Left kidney (tissue), 1 donor: ENCODE measurements at regions not wholly inside any gene's neighbourhood (a gene's known extent, or its start where the extent isn't known, plus 50 kb on each side); places are given as distances from the start of the nearest gene placed in this dataset.
"Not testable (repeated sequence)": the region's sequence is repeated elsewhere in the genome, so short reads cannot be mapped to it uniquely, and the experiment has no call there.

ENCODE experiments used
- DNase-seq: peaks from one replicate; pipeline ENCODE4 v3.0.0-alpha.2; 2013

DNA sequence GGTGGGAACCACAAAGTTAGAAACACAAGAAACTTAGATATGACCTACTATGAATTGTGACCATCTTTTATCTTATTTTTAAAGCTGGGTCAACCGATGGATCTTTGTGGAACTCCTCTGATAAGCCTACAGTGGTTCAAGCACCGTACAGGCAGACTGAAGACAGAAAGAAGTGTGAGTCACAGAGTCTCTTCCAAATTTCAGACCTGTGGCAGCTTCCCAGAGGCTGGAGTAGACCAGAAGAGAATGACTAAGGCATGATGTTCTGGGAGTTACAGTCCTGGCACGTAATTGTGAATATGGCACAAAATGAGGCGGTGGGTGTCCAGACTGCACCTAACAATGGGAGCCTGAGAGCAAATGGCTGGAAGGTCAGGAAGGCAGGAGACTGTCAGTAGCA is 70.0 kb downstream of the LMO4 start:
- no peak for DNase-seq

DNA sequence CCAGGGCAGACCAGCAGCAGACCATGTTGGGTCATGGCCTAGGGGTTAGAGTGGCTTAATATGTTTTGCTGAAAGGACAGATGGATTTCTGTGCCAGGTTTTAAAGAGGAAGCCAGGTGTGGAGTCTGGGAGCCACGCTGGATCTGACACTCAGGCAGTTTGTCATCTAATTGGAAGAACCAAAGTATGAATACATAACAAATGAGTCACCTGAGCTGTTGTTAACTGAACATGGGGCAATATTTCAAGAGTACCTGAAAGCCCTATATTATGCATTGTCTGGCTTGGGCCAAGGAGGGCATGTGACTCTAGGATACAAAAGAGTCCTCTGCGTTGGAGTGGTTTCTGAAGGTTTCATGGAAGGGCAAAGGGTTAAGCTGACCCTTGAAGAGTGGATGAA is 70.6 kb downstream of the LMO4 start:
- no peak for DNase-seq

DNA sequence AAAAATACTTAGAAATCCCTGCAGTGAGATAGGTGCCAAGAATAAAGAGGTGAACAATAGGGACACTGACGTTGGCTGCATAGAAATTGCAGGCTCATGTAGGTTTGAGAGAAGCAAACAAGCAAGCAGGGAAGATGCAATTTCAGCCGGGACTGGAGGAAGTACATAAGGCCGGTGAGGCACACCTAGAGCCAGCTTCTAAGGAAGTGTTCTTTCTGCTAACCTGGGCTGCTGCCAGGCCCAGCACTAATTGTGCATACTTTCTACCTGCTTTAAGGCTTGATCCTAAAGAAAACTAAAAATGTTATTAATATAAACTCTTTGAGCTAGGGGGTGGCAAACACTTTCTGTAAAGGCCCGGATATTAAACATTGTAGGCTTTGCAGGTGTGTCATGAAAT is 71.0 kb downstream of the LMO4 start:
- DNase-seq: no peak

DNA sequence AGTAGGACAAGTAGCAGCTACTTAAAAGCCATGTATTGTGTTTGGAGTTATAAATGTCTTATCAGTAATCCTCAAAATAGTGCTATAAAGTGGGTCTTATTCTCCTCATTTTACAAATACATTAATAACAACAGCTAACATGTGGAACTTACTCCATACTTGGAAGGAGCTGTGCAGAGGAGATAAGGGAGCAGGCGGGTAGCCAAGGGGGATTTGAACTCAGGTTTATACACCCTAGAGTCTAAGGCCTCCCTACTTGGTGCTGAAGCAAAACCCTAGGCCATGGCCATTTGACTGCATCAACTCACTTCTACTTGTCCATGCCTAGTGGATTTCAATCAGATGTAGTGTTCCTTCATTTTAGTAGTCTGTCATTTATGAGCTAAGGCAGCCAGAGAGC is 72.1 kb downstream of the LMO4 start:
- no peak for DNase-seq

DNA sequence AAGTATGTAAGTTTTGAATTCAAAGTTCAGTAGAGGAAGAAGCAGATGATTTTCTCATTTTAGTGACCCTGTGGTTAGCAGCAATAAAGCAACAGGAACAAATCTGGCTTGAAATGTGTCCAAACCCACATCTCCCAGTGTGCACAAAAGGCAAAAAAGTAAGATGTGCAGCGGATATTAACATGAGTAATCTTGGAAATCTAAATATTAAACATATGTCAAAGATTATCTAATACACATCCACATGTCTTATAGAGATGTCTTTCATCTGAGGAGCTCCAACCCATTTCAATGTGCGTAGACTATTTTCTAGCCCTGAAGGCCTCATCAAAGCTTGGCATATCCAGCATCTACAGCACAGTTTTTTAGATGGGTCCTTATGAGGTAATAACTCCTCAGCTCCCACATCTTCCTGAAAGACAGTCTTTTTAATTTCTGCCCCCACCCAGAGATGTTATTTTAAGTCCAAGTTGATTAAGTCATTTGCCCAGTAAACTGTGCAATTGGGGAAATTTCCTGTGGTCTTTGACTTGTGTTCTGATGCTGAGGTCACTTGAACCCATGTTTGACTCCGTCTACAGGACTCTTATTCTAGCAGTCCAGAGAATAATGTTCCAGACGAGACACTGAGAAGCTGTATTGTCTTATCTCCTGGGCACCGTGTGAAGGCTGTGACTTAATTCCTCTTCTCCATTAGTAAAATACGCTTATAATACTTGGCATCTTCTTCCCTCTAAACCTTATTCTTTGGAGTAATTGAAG is 73.7 kb downstream of the LMO4 start:
- no peak for DNase-seq

DNA sequence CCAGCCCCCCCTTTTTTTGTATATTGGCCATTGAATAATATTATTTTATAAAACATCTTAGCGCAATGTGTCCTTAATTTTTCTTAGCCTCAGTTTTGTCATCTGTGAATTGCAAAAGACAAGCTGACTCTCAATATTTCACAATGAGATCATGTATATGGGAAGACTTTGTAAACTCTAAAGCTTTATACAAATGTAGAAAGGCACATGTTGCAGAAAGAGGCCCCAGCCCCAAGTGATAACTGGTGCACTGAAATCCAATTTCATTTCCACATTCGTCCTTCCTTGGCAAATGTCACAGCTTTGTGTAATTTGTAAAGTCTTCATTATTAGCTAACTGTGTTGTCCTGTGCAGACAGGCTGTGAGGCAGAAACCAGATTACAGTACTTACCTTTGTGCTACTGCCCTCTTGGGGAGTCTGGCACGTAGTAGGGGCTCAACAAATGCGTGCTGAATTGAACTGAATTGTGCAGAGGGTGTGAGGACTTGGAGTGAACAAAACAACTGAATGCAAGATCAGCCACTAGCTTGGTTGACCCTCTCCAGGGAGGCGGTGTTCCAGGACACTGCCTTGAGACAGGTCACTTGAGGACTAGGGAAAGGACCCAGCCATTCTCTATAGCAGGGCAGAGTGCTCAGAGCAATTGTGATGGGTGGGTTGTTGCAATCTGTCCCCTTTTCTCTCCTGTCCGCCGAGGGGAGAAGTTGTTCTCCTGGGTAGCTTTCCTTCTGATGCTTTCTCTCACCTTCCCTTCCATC is 74.6 kb downstream of the LMO4 start:
- no peak for DNase-seq

DNA sequence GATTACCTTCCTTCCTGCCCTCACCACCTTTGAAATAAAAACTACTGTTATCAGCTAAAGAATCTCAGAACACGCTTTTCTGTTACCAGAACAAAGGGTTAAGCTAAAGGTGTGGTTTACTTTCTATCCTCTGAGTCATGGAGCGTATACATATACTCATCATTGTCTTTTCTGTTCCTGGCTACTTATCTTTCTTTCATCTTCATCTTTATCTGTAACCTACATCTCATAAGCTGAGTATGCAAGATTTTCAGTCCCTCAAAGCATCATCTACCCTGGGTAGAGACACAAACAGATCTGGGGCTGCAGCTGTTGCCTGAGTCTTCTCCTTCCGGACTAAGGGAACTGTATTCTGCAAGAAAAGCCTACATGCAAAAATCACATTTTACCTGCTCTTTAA is 75.6 kb downstream of the LMO4 start:
- no peak for DNase-seq

DNA sequence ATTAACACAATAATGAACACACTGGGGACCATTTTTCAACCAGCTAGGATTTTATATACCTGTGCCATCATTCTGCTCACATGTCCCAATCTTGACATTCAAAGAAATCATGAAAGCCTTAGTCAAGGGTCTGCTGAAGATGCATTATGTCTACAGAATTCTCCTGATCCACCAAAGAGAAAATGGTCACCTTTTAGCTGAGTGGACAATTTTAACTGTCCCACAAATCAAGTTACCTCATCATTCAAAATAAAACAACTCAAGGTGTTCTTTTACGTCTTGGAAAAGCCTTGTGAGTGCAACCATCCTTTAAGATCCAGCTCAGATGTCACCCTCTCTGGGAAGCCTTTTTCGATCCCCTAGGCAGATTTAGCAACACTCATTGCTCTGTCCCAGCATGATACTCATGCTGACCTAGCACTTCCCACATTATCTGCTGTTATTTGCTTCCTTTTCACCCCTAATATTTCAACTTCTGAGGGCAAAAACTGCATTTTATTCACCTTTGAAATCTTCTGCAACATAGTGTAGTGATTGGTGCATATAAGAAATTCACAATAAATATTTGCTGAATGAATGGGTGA is 80.1 kb downstream of the LMO4 start:
- DNase-seq: no peak

DNA sequence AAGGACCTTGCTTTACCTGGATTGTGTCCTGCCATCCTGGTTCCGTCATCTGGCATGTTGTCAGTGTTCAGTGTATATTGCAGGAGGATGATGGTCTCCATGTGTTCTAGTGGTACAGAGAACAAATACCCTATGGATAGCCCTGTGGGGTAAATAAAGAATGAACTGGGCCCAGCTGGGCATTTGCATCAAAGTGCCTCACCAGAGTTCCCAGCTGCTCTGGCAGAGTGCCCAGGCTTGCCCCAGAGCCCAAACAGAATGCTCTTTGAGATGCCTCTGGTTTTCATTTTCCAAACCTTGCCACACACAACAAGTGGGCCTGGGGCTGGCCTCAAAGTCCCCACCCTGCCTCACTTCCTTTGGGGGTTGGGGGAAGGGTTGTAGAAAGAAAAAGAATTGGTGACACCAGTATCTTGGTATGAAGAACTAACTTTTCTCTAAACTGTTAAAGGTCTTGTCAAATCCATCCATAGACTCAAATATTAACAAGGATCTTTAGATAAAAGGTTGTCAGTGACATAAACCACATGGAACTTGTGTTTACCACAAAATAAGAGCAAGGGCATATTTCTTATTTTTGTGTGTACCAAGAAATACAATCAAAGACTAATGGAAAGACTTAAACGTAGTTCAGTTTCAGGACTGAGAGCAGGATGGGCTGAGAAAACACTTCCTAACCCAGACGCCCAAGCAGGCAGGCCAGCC is 82.2 kb downstream of the LMO4 start:
- DNase-seq: no peak

DNA sequence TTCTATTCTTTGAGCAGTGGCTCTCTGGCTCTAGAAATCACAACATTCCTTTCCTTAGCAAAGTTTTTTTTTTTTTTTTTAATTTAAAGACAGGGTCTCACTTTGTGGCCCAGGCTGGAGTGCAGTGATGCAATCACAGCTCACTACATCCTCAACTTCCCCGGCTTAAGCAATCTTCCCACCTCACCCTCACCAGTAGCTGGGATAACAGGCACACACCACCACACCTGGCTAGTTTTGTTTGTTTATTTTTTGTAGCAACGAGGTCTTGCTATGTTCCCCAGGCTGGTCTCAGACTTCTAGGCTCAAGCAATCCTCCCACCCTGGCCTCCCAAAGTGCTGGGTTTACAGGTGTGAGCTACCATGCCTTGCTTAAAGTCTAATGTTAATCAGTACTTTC is 85.2 kb downstream of the LMO4 start:
- DNase-seq: not testable (repeated sequence)

DNA sequence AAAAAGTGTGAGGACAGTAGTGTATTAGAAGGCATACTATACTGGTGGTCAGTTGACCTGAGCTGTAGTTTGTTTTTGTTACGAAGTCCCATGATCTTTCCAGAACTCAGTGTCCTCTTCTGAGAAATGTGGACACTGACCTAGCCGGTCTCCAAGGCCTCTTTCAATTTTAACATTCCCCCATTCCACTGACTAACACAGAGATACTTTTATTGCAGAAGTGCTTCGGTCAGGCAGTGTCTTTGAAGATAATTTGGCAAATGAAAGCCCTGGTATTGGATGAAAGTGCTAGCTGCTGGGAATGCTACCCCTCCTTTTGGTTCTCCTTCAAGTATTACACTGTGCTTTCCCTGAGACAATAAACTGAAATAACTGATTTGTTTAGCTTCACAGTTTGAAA is 89.4 kb downstream of the LMO4 start:
- DNase-seq: no peak

DNA sequence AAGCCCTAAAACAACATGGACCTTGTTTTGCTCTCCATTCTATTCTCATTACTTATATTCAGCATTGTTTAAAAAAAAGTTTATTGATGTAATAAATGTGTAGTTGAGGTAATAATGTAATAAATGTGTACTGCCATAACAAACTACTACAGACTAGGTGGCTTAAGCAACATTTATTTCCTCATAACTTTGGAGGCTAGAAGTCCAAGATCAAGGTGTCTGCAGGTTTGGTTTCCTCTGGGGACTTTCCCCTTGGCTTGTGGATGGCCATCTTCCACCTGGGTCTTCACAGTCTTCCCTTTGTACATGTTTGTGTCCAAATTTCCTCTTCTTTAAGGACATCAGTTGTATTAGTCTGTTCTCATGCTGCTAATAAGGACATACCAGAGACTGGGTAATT is 93.1 kb downstream of the LMO4 start:
- no peak for DNase-seq

DNA sequence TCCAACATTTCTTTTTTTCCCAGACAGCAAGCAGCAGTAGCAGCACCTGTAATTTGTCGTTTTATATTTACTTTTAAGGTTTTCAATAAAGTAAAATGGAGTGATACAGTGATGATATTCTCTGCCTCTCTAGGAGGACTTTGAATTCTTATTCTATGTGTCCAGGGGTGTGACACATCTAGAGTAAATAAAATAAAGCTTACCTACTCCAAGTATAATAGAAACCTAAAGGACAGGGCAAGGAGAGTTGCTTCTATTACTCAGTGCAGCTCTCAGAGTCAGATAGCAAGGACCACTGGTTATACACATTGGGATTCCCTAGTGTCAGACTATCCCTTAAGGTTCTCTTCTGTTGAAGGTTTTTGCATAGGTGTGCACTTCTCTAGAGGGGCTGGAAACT is 95.9 kb downstream of the LMO4 start:
- DNase-seq: no peak

DNA sequence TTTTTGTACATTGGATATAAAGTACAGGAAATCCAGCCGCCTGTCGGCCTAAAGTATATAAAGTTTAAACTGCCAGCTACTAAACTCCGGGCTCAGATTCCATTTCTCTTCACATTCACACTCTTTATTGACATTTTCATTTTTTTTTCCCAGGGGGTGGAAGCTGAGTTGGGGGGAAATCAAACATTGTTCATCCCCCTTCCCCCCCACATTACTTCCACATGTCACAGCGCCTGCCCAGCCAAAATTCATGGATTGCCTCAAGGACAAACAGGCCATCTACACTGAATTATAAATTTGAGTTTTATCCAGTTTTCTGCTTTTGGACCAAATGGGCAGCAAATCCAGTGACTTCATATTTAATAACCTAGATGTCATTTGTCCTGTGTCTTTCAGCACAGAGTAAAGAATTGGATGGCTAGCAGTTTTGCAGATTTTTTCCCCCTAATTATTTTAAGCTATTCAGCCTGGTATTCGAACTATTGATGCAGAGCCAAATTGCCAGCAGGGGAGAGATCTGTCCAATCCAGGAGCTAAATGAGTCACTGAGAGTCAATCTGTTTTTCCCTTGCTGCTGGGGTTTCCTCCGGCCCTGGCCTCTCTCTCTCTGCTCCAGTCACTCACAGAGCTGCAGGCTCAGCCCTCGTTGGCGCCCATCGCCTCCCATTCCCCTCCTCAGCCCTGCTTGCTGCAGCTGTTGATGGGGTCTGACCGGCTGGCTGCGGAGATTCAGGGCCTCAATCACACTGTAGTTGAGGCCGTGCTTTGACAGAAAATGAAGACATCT is 98.0 kb downstream of the LMO4 start:
- no peak for DNase-seq

DNA sequence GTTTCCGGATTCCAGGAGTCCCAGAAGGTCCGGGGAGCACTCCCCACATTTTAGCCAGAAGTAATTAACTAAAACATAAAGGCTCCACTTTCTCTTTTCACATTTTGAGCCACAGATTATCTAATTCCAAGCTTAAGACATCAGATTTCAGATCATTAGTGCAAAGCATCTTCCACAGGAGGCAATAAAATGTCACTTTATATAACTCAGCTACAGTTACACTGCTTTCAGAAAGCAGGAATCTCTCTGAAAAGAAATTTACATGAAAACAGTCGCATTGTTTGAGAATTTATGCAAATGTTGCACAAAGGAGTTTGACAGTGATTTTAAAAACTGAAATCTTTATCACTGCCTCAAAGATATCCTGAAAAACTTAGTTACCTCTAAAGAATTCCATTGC is 99.7 kb downstream of the LMO4 start:
- no peak for DNase-seq

DNA sequence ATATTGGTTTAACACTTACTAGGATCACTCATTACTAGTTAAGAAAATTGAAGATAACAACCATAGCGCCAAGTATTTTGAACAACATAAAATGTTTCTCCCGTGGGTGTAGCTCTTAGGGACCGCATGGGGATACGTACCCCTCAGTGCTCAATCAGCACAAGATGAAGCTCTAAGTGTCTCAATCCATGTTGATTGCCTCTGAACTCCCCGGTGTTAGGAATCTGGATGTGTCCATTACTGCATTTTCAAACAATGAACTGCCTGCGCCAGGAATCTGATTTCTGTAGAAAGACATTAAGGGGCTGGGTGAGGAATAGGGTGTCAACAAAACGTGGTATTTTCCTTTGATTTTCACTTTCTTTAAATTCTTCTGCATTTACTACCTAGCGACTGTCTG is 100.2 kb downstream of the LMO4 start:
- DNase-seq: no peak

DNA sequence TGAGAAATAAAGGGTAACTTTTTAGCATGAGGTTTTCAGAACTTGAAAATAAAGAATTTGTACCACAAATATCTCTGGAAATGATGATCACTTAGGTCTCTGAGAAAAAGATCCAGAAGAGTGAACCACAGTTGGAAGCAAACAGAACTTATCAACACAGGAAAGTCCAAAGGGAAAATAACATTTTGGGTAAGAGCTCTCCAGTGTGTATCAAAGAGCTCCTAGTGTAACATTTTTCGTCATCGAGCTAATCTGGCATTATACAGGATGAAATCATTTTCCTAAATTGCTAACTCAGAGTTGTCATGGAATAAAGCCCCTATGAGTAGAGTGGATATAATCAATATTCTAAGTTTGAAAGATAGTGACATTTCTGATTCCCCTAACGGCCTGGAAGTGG is 104.0 kb downstream of the LMO4 start:
- no peak for DNase-seq

DNA sequence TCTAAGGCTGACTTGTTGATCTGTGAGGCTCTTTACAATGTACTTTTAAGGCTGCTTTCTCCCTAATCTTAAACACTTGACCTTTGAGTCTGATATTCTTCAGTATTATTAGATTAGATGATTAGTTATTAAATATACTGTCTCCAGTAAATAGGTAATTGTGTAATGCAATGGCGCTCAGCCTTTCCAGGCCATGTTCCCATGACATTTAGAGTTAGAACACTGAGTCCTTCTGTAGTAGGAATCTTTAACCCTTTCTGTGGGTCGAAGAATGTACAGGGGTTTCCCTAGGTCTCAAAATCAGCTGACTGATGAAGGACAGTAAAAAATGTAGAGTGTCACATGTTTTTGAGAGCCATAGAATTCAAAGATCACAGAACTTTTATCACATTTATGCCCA is 104.4 kb downstream of the LMO4 start:
- not testable (repeated sequence) for DNase-seq

DNA sequence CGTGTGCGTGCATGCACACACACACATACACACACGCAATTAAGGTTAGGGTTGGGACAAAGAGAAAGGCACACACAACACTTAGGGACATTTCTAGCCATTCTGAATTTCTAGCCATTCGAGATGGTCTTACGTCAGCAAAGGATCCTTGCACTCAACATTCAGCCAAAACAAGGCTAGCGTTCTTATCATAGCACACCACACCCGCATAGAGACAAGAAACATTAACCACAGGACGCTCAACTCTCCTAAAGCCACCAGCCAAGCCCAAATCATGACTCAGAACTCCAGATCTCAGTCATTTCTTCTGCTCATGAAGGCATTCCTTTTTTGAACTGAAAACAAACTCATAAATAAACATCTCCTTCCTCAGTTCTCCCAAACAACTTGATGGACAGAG is 106.8 kb downstream of the LMO4 start:
- no peak for DNase-seq

DNA sequence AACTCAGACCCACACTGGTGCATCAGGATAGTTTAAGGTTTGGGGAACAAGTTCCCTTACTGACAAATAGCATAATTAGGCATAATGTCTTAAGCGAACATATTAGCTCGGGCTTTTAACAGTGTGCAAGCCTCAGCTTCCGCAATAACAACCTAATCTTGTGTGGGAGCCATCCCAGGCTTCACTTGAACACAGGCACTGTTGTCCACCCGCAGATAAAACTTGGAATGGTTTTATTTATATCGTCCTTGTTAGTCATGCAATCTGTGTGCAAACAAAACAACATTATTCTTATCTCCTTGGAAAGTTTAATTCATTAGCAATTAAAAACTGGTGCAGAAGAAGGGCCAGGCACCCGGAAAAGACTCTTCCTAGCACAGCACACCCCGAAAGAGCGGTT is 107.4 kb downstream of the LMO4 start:
- not testable (repeated sequence) for DNase-seq

DNA sequence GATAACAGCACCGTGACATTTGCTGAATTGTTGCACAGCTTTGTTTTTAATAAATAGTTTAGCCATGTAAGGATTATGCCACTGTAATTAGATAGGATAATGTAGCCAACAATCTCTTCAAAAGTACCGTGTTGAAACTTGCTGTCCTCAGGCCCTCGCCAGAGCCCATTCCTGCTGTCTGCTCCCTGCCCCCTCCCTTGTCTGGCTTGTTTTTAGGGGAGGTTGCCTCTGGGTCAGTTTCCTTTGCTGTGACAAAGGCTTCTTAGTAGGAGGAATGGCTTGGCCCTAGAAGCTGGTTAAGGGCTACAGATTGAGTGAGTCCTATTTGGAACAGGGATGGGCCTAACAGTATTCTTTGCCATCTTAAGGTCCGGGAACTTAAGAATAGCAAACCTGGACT is 107.9 kb downstream of the LMO4 start:
- DNase-seq: no peak

DNA sequence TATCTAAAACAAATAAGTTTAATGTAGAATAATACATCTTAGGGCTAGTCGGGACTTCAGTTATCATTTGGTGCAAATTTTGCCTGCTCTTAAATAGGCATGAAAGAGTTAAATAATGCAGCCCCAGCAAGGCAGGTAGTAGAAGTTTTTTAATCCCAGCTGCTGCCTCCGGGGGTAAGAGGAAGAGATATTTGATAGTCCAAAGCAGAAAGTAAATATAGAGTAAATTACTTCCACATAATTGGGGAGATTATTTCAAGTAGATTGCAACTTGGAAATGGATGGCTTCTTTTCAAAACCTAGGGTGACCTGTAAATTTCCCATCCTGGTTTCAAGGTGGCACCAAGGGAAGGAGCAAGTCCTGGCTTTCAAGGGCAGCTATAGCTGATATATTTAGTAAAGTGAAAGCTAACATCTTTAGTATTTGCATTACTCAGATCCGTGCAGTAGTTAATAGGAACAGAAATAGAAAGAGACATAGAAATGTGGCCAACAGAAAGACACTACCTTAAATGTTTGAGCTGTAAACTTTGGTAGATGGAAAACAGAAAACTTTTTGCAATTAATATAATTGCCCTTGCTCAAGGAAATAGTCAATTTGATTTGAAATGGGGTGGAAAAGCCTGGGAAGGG is 109.1 kb downstream of the LMO4 start:
- DNase-seq: no peak
